Umbilical cord (tissue), 1 donor: ENCODE measurements at regions not wholly inside any gene's neighbourhood (a gene's known extent, or its start where the extent isn't known, plus 50 kb on each side); places are given as distances from the start of the nearest gene placed in this dataset.

Experiments
- DNase-seq: peaks from one replicate; pipeline ENCODE4 v3.0.0-alpha.2; 2015; ENCODE audit warnings: low spot score

DNA sequence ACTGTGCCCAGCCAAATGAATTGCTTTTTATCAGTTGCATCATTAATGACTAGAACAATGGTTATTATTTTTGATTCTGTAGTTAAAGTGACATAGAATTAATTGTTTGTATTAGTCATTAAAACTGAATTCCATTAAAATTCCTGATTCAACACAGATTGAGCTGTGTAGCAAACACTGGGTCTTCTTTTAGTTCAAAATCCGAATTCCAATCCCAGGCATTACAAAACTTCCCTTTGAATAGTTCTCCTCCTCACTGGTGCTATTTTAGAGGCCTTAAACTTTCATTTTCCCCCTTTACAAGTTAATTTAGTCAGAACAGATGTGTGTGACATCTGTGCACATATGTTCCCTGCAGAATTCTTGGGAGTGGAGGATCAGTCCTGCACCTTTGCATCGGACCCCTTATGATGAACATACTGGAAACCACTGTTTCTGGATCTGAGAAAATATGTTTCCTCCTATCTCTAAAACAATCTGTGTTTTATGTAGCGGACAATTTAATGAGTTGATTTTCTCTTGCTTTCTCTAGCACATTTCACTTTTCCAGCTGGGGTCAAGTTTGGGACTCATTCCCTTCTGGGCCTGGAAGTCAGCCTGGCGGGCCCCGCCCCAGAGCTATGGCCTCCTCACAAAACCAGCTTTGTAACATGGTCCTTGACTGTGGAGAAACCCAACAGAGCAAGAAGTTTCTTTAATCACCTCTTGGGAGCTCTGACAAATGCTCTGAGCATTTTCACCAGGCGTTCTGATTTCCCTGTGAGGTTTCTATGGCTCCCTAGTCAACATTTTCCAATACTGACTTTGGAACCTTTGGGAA is 87.9 kb upstream of the MAMDC2 start:
- DNase-seq = no peak

DNA sequence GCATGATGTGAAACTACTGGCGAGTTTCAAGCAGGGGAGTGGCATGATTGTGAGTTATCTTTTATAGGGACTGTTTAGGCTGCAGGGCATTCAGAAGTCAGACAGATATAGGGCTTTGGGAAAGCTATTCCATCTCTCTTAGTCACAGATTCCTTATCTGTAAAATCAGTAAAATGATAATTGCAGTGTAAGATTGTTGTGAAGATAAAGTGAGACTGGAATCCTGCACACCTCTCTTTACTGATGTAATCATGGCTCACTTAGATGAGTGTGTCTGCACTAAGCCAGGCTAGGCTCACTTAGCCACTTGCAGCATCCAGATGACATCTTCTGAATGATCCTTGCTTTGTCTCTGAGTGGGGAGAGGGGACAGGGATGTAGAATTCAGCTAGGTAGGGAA is 81.8 kb upstream of the MAMDC2 start:
- DNase-seq = peak; percentile 22

DNA sequence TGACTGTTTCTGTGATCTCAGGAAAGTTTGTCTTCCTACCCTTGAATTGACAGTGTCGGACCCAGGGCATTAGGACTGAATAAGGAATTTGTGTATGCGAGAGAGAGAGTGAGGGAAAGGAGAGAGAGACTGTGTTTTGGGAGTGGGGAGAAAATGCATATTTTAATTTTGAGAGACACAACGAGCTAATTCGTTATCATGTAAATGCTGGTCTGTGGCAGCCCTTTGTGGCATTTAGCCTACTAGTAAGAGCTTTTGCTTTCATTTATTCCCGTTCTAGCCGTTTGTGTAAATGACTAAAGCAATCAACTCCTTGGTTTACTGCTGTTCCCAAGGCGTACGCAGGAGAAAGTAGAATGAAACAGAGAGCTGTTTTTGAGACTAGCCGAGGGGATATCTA is 79.8 kb upstream of the MAMDC2 start:
- DNase-seq = no peak

DNA sequence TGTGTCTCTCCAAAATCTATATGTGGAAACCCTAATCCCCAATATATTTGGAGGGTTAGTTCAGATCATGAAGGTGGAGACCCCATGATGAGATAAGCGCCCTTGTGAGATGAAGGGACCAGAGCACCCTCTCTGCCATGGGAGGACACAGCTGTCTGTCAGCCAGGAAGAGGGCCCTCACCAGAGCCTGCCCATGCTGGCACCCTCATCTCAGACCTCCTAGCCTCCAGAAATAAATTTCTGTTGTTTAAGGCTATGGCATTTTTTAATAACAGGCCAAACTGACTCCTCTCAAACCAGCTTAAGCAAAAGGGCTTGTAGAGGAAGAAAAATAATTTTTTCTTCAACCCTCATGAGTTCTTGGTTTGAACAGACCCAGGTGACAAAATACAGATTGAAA is 79.2 kb upstream of the MAMDC2 start:
- DNase-seq = no peak

DNA sequence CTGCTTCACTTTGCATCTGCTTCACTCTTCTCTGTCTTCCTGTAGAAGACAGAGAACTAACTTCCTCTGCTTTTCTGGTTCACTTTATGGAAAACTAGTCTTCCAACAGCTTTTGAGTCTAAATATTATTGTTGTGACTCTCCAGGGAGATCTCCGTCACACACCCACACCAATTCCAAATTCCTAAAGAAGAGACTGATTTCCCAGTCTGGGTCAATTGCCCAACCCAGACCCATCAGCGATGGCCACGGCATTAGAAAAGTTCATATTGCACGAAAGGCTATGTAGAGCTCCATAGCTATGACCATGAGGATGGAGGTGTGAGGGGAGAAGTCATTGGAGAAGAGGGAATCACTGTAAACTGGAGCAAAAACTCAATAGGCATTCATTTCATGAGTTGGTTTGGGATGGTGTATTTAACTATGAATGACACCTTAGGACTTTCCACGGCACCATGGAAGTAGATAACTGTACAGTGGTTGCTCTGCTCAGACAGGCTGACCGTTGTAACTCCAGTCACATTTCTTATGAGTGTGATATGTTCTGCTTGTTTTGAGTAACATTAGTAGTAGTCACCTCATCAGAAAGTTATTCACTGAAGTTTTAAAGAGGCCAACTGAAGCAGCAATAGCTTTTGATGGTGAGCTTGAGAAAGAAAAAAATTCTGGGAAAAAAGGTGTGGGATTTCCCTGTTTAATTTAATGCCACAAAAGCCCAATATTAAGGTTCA is 78.1 kb upstream of the MAMDC2 start:
- no peak for DNase-seq

DNA sequence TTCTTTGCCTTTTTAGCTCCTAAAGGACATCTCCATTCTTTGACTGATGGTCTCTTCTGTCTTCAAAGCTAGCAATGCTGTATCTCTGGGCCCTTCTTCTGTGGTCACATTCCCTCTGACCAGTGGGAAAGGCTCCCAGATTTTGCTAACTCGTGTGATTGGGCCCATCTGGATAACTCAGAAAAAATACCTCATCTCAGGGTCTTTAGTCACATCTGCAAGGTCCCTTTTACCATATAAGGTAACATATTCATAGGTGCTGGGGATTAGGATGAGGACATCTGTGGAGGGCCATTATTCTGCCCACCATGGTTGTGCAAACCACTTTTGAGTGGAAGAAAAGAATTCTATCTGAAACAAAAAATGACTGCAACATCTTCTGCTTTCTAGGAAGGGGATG is 76.3 kb upstream of the MAMDC2 start:
- DNase-seq = no peak

DNA sequence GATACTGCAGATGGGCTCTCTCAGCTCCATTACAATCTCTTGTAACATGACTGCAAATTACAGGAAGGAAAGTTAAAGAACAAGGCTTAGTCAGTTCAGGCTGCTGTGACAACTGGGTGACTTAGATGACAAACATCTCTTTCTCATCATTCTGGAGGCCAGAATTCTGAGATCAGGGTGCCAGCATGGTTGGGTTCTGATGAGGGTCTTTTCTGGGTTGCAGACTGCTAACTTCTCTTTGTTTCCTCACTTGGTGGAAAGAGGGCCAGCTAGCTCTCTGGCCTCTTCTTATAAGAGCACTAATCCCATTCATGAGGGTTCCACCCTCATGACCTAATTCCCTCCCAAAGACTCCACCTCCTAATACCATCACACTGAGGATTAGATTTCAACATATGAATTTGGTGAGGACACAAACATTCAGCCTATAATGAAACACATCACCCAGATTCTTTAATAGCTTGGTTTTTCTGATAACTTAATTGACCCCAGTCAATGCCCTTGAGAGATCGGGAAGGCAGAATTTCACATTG is 73.6 kb upstream of the MAMDC2 start:
- no peak for DNase-seq

DNA sequence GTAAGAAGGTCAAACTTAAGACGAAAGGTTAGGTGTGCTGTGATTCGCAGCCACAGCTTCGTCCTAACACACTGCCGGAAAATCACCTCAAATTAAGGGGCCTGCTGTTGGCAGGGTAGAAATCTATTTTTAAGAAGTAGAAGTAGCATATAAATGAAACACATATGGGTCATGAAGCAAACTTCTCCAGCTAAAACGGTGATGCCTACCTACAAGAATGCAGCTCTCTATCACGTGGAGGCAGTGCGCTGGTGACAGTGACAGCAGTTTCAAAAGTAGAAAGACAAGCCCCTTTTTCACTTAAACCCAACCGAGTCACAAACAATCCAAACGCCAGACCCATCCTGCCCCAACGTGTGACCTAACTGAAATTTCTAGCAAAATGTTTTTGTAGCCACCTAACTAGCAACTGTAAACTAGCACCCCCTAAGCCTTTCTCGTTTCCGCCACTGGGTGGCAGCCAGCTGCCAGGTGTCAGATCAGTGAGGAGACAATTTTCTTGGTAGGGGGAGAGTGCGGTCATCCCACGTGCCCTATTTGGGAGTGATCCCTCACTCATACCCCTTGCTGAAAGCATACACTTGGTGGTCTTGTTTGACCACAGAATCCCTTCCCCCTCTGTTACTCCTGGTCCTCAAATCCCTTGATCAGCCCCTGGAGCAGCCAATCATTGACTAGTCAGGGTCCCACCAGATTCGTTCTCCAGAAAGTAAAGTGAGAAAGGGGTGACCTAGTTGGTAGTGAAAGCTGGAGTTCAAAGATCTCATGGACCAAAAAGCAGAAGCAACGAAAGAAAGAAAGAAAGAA is 71.8 kb upstream of the MAMDC2 start:
- DNase-seq = peak; percentile 60

DNA sequence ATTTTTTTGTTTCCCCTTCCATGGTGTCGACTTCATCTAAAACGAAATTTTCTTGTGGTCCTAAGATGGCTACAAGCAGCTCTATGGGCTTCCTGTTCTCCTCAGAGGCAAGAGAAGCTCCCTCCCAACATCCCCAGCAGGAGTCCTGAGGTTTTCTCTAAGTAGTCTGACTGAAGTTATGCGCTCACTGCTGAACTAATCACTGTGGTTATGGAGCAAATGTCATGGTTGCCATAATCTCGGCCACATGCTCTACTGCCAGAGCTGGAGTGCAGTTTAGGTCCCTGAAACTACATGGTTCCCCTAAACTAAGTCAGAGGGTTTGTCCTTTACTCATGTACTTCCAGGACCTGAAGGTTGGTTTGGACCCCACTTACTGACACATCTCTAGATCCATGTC is 68.0 kb upstream of the MAMDC2 start:
- DNase-seq = no peak

DNA sequence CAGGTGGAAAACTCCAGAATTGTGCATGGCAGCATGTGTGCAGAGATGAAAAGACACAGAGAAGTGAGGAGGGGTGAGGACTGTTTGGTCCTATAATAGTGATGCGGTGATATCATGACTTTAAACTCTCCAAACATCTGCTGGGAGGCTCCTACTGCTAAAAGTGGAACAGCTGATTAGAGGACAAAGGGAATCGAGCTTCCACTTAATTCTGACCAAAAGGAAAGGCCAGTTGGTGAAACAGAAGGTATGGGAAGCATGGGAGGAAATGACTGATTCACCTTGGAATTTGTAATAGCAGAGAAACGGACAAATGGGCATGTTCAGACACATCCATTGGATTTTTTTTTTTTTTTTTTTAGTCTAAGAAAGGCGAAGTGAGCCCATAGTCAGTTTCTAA is 67.5 kb upstream of the MAMDC2 start:
- DNase-seq = peak; percentile 36

DNA sequence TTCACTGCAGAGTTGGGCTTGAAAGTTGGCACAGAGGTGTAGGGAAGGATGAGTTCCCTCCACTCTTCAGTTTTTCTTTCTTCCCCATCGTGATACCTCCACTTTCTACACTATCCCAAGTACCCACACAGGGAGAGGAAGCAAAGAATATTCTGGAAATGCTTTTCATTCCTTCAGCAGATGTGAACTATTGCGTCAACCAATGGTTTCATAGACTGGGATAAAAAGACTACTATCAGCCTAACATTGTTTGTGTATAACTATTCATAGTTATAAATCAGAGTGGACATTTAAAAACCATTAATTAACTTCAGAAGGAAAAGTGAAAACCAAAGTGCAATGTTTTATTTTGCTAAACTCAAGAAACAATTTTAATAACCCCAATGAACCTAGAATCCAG is 63.6 kb upstream of the MAMDC2 start:
- DNase-seq = no peak

DNA sequence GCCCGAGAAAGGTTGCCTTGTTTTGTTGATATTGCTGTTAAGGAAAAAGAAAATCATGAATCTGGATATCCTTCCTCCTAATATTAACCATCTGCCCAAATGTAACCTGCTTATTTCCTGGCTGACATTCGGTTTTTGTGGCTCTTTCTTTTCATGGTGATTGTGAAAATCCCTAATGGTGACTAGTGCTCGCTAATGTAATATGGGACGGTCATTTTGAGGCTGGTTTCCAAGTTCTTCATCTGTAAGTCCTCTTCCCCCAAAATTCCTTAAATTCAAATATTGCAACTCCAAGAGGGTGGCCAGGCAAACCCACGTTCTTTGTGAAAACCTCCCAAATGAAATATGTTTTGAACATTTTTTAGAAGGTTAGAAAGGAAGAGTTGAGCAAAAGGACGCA is 63.1 kb upstream of the MAMDC2 start:
- no peak for DNase-seq

DNA sequence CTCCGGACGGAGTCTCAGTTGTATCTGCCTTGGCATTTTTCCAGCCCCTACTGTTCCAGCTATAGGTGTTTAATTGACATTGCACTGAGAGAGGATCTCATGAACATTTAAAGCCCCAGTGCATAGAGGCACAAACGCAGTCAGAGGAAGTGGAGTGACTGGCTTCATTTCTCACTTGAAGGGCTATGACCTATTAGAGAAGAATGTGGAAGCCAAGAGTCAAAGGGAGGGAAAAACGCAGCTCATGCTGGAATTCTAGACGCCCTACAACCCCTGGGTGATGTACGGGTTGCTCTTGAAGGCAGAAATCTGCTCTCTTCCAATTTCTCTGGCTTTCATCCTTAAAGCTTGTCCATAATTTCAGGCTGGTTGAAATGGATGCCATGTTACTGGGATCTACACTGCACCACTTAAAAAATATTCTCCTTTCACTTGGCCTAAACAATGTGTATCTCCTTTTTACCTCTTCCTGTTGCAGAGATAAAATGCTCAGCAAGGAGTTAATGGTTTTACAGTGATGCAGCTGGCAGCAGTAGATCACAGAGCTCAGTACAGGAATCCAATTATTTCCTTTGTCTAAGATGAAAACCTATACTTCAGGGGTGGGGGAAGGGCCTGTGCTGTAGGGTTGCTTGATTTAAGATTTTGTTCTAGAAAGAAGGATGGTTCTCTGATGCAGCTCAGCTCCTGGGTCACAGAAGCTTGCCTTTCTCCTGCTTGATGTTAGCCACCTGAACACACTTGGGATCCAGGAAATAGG is 61.8 kb upstream of the MAMDC2 start:
- no peak for DNase-seq

DNA sequence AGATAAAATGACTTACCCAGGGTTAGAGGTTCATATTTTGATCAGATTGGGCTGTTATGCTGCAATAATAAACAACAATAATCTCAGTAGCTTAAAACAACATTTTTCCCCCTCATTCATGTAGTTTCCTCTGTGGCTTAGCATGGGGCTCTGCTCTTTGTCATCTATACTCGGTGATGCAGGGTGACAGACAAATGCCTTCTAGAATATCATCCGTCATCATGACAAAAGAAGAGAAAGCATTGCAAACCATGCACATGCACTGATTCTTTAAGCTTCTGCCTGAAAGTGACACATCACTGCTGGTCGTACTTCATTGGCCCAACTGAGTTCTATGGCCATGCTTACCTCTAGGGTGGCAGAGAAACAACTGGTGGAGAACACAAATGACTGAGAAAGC is 58.8 kb upstream of the MAMDC2 start:
- no peak for DNase-seq

DNA sequence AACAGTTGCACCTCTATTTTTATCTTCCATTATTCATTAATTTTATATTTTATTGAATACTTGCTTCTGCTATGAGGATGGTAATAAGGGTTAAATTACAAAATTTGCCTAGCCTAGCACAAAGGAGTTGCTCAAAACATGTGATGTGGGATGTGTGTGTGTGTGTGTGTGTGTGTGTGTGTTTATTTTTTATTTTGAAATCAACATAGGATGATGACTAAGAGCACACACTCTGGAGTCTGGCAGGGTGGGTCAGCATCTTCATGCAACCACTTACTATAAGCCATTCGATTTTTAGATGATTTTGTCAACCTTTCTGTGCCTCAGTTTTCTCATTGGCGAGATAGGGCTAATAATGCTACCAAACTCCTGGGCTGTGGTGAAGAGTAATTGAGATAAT is 57.7 kb upstream of the MAMDC2 start:
- no peak for DNase-seq

DNA sequence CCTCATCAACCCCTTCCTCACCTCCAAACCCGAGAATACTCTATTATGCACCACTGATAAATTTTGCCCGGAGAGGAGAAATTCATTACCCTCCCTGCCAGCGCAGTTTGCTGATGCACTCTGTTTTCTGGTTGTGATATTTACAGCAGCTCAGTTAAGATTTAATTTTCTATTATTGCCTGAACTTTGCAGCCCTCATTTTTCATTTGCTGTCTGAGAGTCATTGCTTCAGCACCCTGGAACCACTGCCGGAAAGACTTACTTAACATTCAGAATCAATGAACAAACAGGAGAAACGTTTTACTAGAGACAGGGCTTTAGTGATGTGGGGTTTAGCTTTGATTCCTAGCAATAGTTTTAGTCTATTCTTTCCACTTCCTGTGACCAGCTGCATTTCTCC is 56.7 kb upstream of the MAMDC2 start:
- no peak for DNase-seq

DNA sequence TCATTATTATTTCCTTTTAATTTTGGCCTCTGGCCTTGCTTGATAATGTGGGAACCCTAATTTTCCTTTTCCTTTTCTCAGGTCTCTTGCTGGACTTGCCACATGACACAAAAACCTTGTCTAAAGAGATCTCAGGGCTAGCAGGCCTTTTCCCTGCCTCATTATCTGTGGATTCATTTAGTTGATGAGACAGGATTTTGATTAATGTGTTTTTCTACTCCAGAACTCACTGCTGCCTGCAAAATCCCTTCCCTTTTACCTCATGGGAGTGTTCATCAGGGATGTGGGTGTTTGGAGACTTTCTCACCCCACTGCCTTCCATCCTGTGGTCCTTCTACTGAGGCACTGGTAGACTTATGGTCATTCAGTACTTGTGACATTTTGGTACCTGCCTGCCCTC is 56.2 kb upstream of the MAMDC2 start:
- no peak for DNase-seq

DNA sequence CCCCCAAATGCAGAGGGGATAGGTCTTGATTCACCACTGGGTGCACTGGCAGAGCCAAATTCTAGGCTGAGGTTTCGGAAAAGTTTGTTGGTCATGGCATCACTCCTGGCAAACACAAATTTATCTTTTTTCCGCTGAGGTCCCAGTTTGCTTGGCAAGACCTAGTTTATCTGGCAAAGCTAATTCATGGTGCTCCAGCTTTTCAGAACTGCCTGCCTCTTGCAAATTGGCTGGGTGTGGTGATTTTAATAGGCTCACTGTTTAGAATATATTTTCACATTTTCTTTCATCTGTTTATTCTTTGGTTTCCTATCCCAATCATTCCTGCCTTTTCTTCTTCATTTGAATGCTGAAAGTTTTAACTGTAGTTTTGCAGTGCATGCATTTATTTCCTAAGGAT is 50.5 kb upstream of the MAMDC2 start:
- no peak for DNase-seq
